K562 (cell line): ENCODE measurements at regions not wholly inside any gene's neighbourhood (a gene's known extent, or its start where the extent isn't known, plus 50 kb on each side); places are given as distances from the start of the nearest gene placed in this dataset.
A peak's percentile ranks its signal among the peaks of the same experiment; 100 is the strongest.

Experiments used
- CBX1 ChIP-seq: sonication (generic); IDR thresholded peaks from 2 replicates; pipeline ENCODE4 v1.6.1; 2016; ENCODE audit warnings: antibody characterized with exemption, low read depth, mild to moderate bottlenecking
- CSDE1 ChIP-seq, 2 experiments: fragments of 450-650 bp; IDR thresholded peaks; 2 replicates each; pipeline ENCODE4 v1.6.1; 2016; ENCODE audit warnings: mild to moderate bottlenecking in 1 of 2
- CXXC5 ChIP-seq: fragments of 250-450 bp; sonication (Bioruptor Pico); IDR thresholded peaks from 2 replicates; pipeline ENCODE4 v1.8.0; 2022; ENCODE audit warnings: inconsistent platforms, mild to moderate bottlenecking, moderate library complexity
- ETS2 ChIP-seq: IDR thresholded peaks from 2 replicates; pipeline ENCODE4 v1.6.1; 2016; ENCODE audit warnings: borderline replicate concordance, missing genetic modification characterization, mild to moderate bottlenecking, moderate library complexity, missing compliant biosample characterization; ENCODE audit not compliant: poor library complexity, severe bottlenecking
- FOXK2 ChIP-seq, 2 experiments: fragments of 450-650 bp; IDR thresholded peaks in 1 of 2; conservative IDR thresholded peaks in 1 of 2; 2 replicates each; pipeline ENCODE4 v1.6.1; 2016; ENCODE audit warnings: low read depth in 2 of 2, mild to moderate bottlenecking in 1 of 2
- HEY1 ChIP-seq: fragments of 250-450 bp; sonication (Bioruptor Pico); IDR thresholded peaks from 2 replicates; pipeline ENCODE4 v1.5.0; 2020; ENCODE audit warnings: mild to moderate bottlenecking, moderate library complexity, borderline replicate concordance
- HNRNPK ChIP-seq: fragments of 200-400 bp; formaldehyde crosslinking; IDR thresholded peaks from one replicate; pipeline ENCODE4 v1.6.1; 2018; ENCODE audit warnings: mild to moderate bottlenecking, low read depth, low read length; ENCODE audit not compliant: poor library complexity, severe bottlenecking
- JUND ChIP-seq, 2 experiments: IDR thresholded peaks; 2 replicates in 1 of 2; 3 replicates in 1 of 2; pipeline ENCODE4 v1.6.1; 2011; ENCODE audit warnings: borderline replicate concordance in 2 of 2, low read depth in 2 of 2, low read length in 2 of 2, improper control_type of control experiment in 1 of 2, missing biosample characterization in 1 of 2, missing genetic modification characterization in 1 of 2, missing genetic modification reagents in 1 of 2
- KAT2B ChIP-seq: IDR thresholded peaks from one replicate; pipeline ENCODE4 v1.6.1; 2012; ENCODE audit warnings: low read depth, mild to moderate bottlenecking, control low read depth, inconsistent platforms, low read length, moderate library complexity
- MBD2 ChIP-seq: sonication (generic); IDR thresholded peaks from 2 replicates; pipeline ENCODE4 v1.6.1; 2016; ENCODE audit warnings: low read depth, borderline replicate concordance
- NR4A1 ChIP-seq, 2 experiments: fragments of 250-450 bp in 1 of 2; fragments of 450-650 bp in 1 of 2; sonication (Bioruptor Pico) in 1 of 2; IDR thresholded peaks; 2 replicates each; pipeline versions ENCODE4 v1.4.0 to v1.6.1; 2016 to 2020; ENCODE audit warnings: mild to moderate bottlenecking in 2 of 2, missing compliant biosample characterization in 1 of 2, missing genetic modification characterization in 1 of 2, moderate library complexity in 1 of 2
- PCBP1 ChIP-seq: fragments of 200-400 bp; formaldehyde crosslinking; IDR thresholded peaks from 2 replicates; pipeline ENCODE4 v1.6.1; 2018; ENCODE audit warnings: mild to moderate bottlenecking, low read depth, low read length; ENCODE audit not compliant: poor library complexity, severe bottlenecking
- SAFB ChIP-seq: fragments of 200-400 bp; formaldehyde crosslinking; IDR thresholded peaks from 2 replicates; pipeline ENCODE4 v1.6.1; 2017; ENCODE audit warnings: low read depth, low read length, borderline replicate concordance
- SIN3A ChIP-seq, 2 experiments: fragments of 150-350 bp in 1 of 2; IDR thresholded peaks; 2 replicates each; pipeline ENCODE4 v1.6.1; 2011 to 2016; ENCODE audit warnings: borderline replicate concordance in 2 of 2, low read depth in 2 of 2, low read length in 2 of 2, mild to moderate bottlenecking in 2 of 2, moderate library complexity in 2 of 2; ENCODE audit not compliant: control insufficient read depth in 1 of 2
- SMARCA4 ChIP-seq: fragments of 450-650 bp; IDR thresholded peaks from 2 replicates; pipeline ENCODE4 v1.6.1; 2016
- SMARCB1 ChIP-seq: IDR thresholded peaks from 2 replicates; pipeline ENCODE4 v1.6.1; 2011; ENCODE audit warnings: improper control_type of control experiment, low read depth; ENCODE audit not compliant: insufficient read length
- TCF7L2 ChIP-seq: fragments of 150-350 bp; IDR thresholded peaks from 2 replicates; pipeline ENCODE4 v1.6.1; 2016; ENCODE audit warnings: low read depth, mild to moderate bottlenecking, low read length, moderate library complexity
- ZNF239 ChIP-seq: fragments of 250-450 bp; sonication (Bioruptor Pico); IDR thresholded peaks from 2 replicates; pipeline ENCODE4 v1.4.0; 2020; ENCODE audit warnings: mild to moderate bottlenecking
- ZNF445 ChIP-seq: fragments of 250-450 bp; sonication (Bioruptor Pico); IDR thresholded peaks from 2 replicates; pipeline ENCODE4 v1.4.0; 2020; ENCODE audit warnings: low read depth, mild to moderate bottlenecking, moderate library complexity
- ZNF561 ChIP-seq: fragments of 450-650 bp; formaldehyde crosslinking; conservative IDR thresholded peaks from 2 replicates; pipeline ENCODE4 v1.4.0; 2020; ENCODE audit warnings: mild to moderate bottlenecking, moderate library complexity
- ZNF696 ChIP-seq: fragments of 250-450 bp; sonication (Bioruptor Pico); conservative IDR thresholded peaks from 2 replicates; pipeline ENCODE4 v1.4.0; 2020; ENCODE audit warnings: mild to moderate bottlenecking, moderate library complexity
- ZNF785 ChIP-seq: fragments of 250-450 bp; sonication (Bioruptor Pico); IDR thresholded peaks from 2 replicates; pipeline ENCODE4 v1.4.0; 2020; ENCODE audit warnings: mild to moderate bottlenecking
- TF ChIP-seq, protein P1 (sequence below): fragments of 250-450 bp; sonication (Bioruptor Pico); IDR thresholded peaks from 2 replicates; pipeline ENCODE4 v1.5.0; 2022; ENCODE audit warnings: mild to moderate bottlenecking
- TF ChIP-seq, protein P2 (sequence below): fragments of 450-650 bp; formaldehyde crosslinking; IDR thresholded peaks from 2 replicates; pipeline ENCODE4 v1.4.0; 2020; ENCODE audit warnings: mild to moderate bottlenecking

DNA sequence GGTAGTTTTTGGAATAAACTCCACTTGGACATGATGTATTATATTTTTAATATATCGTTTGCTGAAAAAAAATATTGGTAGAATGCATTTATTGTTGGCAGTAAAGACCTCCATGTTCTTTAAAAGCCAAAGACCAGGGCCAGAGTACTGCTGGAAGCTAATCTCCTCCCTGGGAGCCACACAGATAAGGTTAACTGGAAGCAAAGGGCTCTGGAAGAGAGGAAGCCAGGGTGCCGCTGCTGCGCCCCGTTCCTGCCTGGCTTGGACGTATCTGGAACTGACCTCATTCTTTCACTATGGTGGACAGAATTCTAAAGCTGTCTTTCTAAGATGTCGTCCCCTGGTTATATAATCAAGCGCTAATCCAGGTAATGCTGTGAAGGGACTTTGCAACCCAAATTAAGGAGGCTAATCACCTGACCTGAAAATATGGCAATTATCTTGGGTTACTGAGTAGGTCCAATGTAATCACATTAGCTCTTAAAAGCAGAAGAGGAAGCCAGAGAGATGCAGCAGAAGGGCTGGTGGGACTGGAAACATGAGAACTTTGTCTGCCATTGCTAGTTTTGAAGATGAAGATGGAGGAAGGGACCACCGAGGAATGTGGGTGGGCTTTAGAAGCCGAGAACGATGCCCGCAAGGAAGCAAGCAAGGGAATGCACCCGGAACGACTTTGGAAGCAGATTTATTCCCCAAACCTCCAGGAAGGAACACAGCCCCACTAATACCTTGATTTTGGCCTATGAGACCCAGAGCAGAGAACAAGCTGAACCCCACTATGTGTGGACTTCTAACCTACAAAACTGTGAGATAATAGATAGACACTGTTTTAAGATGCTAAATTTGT is 167.7 kb upstream of the KCNJ15 start (continued):
- no peak for TF ChIP-seq NR4A1 (CRISPR knock-in tag; IDR thresholded peaks at IDR 0.05)
- TF ChIP-seq NR4A1 (tag; IDR thresholded peaks at IDR 0.05) = no peak; the same call in 1 of the 2 replicates
- TF ChIP-seq ZNF696 (CRISPR knock-in tag) = no peak
- TF ChIP-seq HNRNPK = no peak
- TF ChIP-seq CBX1 = no peak
- TF ChIP-seq SIN3A (IDR thresholded peaks at IDR 0.05; ENCODE audit: borderline replicate concordance in 2 of 2, control insufficient read depth in 1 of 2, low read depth in 2 of 2, low read length in 2 of 2) = no peak
- TF ChIP-seq MBD2 = peak; percentile 5; the same call in 1 of the 2 replicates
- 0 out of 2 replicates have a peak, but pooled peaks have one; percentile 30 for TF ChIP-seq CXXC5
- no peak for TF ChIP-seq KAT2B
- TF ChIP-seq PCBP1 = no peak
- no peak for TF ChIP-seq CSDE1 (IDR thresholded peaks at IDR 0.05)
- TF ChIP-seq ETS2 (tag) = no peak
- TF ChIP-seq, protein P1, sequence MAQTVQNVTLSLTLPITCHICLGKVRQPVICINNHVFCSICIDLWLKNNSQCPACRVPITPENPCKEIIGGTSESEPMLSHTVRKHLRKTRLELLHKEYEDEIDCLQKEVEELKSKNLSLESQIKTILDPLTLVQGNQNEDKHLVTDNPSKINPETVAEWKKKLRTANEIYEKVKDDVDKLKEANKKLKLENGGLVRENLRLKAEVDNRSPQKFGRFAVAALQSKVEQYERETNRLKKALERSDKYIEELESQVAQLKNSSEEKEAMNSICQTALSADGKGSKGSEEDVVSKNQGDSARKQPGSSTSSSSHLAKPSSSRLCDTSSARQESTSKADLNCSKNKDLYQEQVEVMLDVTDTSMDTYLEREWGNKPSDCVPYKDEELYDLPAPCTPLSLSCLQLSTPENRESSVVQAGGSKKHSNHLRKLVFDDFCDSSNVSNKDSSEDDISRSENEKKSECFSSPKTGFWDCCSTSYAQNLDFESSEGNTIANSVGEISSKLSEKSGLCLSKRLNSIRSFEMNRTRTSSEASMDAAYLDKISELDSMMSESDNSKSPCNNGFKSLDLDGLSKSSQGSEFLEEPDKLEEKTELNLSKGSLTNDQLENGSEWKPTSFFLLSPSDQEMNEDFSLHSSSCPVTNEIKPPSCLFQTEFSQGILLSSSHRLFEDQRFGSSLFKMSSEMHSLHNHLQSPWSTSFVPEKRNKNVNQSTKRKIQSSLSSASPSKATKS = no peak
- TF ChIP-seq ZNF239 = no peak
- TF ChIP-seq HEY1 (CRISPR knock-in tag) = no peak
- TF ChIP-seq FOXK2 (conservative IDR thresholded peaks at IDR 0.05 in 1 of 2, IDR thresholded peaks at IDR 0.05 in 1 of 2; ENCODE audit: low read depth in 2 of 2) = 0 out of 4 replicates have a peak, but pooled peaks of 1 of the 2 experiments have one; percentile 11
- 0 out of 2 replicates have a peak, but pooled peaks have one; percentile 10 for TF ChIP-seq ZNF445 (CRISPR knock-in tag)
- no peak for TF ChIP-seq SAFB
- no peak for TF ChIP-seq SMARCB1
- TF ChIP-seq, protein P2, sequence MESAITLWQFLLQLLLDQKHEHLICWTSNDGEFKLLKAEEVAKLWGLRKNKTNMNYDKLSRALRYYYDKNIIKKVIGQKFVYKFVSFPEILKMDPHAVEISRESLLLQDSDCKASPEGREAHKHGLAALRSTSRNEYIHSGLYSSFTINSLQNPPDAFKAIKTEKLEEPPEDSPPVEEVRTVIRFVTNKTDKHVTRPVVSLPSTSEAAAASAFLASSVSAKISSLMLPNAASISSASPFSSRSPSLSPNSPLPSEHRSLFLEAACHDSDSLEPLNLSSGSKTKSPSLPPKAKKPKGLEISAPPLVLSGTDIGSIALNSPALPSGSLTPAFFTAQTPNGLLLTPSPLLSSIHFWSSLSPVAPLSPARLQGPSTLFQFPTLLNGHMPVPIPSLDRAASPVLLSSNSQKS (CRISPR knock-in tag) = no peak
- no peak for TF ChIP-seq ZNF561 (CRISPR knock-in tag)
- TF ChIP-seq SMARCA4 = peak; percentile 68
- no peak for TF ChIP-seq ZNF785 (CRISPR knock-in tag)
- TF ChIP-seq JUND (IDR thresholded peaks at IDR 0.05; ENCODE audit: borderline replicate concordance, low read depth, low read length) = 0 out of 2 replicates have a peak, but pooled peaks have one; percentile 43
- peak; percentile 58; the same call in 2 of the 3 replicates for TF ChIP-seq JUND (tag; IDR thresholded peaks at IDR 0.05; ENCODE audit: borderline replicate concordance, low read depth, low read length)
- TF ChIP-seq TCF7L2 = no peak
